ENCODE measurements at regions not wholly inside any gene's neighbourhood (a gene's known extent, or its start where the extent isn't known, plus 50 kb on each side); places are given as distances from the start of the nearest gene placed in this dataset.

GRCh38 chr5:118611332-118611945 lies 376.9 kb downstream of the DTWD2 start:
- TF ChIP-seq CTCF (conservative IDR thresholded peaks at IDR 0.05; ENCODE audit: low read depth in 2 of 2): peak; percentile 88 to 91
- no peak for TF ChIP-seq NANOG (IDR thresholded peaks at IDR 0.05; ENCODE audit: borderline replicate concordance)
- TF ChIP-seq POLR2AphosphoS5 (IDR thresholded peaks at IDR 0.05; ENCODE audit: low read depth): no peak
- TF ChIP-seq EZH2 (IDR thresholded peaks at IDR 0.05; ENCODE audit: low read depth, unreplicated experiment): no peak
- no peak for TF ChIP-seq REST (IDR thresholded peaks at IDR 0.05; ENCODE audit: unreplicated experiment)

All from GM23338 (cell line).